Colonic mucosa (tissue), 4 donors: ENCODE measurements at regions not wholly inside any gene's neighbourhood (a gene's known extent, or its start where the extent isn't known, plus 50 kb on each side); places are given as distances from the start of the nearest gene placed in this dataset.

Source experiments
- DNase-seq: peaks from one replicate; pipeline ENCODE4 v3.0.0-alpha.2; 2020
- H3K27ac ChIP-seq: fragments of 200-600 bp; one replicate; pipeline ENCODE4 v1.8.0; 2021
- H3K27me3 ChIP-seq: fragments of 200-600 bp; one replicate; pipeline ENCODE4 v1.8.0; 2021
- H3K36me3 ChIP-seq: fragments of 200-600 bp; one replicate; pipeline ENCODE4 v1.8.0; 2021
- H3K4me1 ChIP-seq: fragments of 200-600 bp; one replicate; pipeline ENCODE4 v1.8.0; 2021; ENCODE audit warnings: mild to moderate bottlenecking
- H3K4me3 ChIP-seq: fragments of 200-600 bp; one replicate; pipeline ENCODE4 v1.8.0; 2021
- H3K9ac ChIP-seq, 2 donors: one replicate each; pipeline ENCODE4 v1.7.0; 2013; ENCODE audit warnings: control low read depth in 2 of 2, low read depth in 2 of 2, low read length in 2 of 2
- H3K9me3 ChIP-seq: fragments of 200-600 bp; one replicate; pipeline ENCODE4 v1.8.0; 2021
- intact Hi-C: fragments of 100-400 bp; cut with DNase I; formaldehyde crosslinking; loops from one replicate; pipeline ENCODE4 v1.14.1; 2022
- TF ChIP-seq, protein P1 (sequence below): fragments of 200-600 bp; IDR thresholded peaks from one replicate; pipeline ENCODE4 v1.8.0; 2022; ENCODE audit warnings: antibody characterized with exemption, mild to moderate bottlenecking
- donor health status: healthy.
- donor health status: DM: no; HTN: no; CAD: no.
- donor health status: DM: no; HTN: no; CAD: no.

DNA sequence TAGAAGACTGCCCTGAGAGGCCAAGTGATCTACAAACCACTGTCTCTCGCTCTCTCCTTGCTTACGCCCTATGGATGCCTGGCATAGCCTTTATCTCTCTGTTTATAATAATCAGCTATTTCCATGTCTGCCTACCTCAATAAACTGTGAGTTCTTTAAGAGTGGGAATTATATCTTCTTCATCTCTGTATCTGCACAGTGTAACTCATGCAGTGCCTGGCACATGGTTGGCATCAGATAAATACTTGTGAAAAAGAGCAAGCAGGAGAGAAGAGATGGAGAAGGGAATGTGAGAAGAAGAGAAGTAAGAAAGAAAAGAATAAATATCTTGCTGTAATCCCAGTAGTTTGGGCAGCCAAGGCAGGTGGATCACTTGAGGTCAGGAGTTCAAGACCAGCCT is 94.6 kb upstream of the TNPO1 start:
- Histone ChIP-seq H3K27me3 (no peaks in the 10 kb centered on the region), H3K9me3 (no peaks in the 10 kb centered on the region), H3K36me3 (no peaks in the 10 kb centered on the region), H3K27ac (no peak overlapping the region), H3K4me3 (no peak overlapping the region), H3K9ac (no peak overlapping the region), H3K4me1 (no peaks in the 10 kb centered on the region)
- DNase-seq = no peak
- TF ChIP-seq, protein P1, sequence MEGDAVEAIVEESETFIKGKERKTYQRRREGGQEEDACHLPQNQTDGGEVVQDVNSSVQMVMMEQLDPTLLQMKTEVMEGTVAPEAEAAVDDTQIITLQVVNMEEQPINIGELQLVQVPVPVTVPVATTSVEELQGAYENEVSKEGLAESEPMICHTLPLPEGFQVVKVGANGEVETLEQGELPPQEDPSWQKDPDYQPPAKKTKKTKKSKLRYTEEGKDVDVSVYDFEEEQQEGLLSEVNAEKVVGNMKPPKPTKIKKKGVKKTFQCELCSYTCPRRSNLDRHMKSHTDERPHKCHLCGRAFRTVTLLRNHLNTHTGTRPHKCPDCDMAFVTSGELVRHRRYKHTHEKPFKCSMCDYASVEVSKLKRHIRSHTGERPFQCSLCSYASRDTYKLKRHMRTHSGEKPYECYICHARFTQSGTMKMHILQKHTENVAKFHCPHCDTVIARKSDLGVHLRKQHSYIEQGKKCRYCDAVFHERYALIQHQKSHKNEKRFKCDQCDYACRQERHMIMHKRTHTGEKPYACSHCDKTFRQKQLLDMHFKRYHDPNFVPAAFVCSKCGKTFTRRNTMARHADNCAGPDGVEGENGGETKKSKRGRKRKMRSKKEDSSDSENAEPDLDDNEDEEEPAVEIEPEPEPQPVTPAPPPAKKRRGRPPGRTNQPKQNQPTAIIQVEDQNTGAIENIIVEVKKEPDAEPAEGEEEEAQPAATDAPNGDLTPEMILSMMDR = no peak
- intact Hi-C loops = no loop called here

DNA sequence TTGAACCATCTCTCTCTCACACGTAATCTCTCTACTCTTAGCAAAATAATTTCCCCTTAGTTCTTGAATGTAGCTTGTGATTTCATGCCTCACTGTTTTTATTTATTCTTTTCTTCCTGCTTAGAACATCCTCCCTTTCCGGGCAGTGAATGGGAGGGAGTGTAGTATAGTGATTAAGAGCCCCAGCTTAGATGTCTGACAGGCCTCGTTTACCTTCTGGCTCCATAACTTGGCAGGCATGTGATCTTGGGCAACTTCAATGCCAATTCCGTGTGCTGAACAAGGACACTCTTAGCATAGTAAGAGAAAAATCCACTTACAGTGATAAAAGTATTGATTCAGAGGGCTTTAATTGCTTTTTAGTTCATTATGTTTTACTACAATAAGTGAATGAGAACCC is 96.3 kb upstream of the TNPO1 start:
- Histone ChIP-seq H3K27me3 (no peaks in the 10 kb centered on the region), H3K9ac (no peak overlapping the region), H3K27ac (no peak overlapping the region), H3K9me3 (no peaks in the 10 kb centered on the region), H3K36me3 (no peaks in the 10 kb centered on the region), H3K4me1 (no peaks in the 10 kb centered on the region), H3K4me3 (no peak overlapping the region)
- no peak for DNase-seq
- intact Hi-C loops = no loop called here
- TF ChIP-seq, protein P1 = no peak

- Histone ChIP-seq H3K27me3 (no peaks in the 10 kb centered on the region), H3K4me3 (no peak overlapping the region), H3K4me1 (no peaks in the 10 kb centered on the region), H3K9ac (no peak overlapping the region), H3K36me3 (no peaks in the 10 kb centered on the region), H3K9me3 (no peaks in the 10 kb centered on the region), H3K27ac (no peak overlapping the region)
- TF ChIP-seq, protein P1 = no peak
- intact Hi-C loops = no loop called here
- DNase-seq = no peak
Observed at GRCh38 chr5:72711351-72711750, 105.1 kb upstream of the TNPO1 start.

- no peak overlapping the region for H3K4me3 ChIP-seq
- no peaks in the 10 kb centered on the region for H3K4me1 ChIP-seq
- no peak for DNase-seq
- no peaks in the 10 kb centered on the region for H3K36me3 ChIP-seq
- intact Hi-C loops = no loop called here
- H3K27ac ChIP-seq = no peak overlapping the region
- H3K9ac ChIP-seq = no peak overlapping the region
- TF ChIP-seq, protein P1 = no peak
- no peaks in the 10 kb centered on the region for H3K9me3 ChIP-seq
- H3K27me3 ChIP-seq = no peaks in the 10 kb centered on the region
Observed at GRCh38 chr5:72709341-72709740, 107.1 kb upstream of the TNPO1 start.

DNA sequence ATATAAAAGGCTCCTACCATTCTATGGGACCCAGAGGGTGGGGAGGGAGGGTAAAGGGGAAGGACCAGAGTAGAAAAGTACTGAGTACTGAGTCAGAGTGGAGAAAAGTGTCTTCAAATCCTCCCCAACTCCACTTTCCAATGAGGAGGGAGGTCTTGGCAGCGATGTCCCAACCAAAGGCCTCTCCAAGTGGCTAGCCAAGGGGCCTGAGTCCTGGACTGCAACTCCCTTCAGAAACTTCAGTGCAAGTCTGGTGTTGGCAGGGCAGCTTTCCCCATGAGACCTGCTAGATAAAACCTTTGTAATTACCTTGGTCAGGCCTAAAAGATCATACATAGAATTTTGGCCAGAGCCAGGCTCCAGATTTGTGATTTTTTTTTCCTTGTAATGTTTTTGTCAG is 111.3 kb upstream of the TNPO1 start:
- no peak overlapping the region for H3K4me3 ChIP-seq
- H3K27ac ChIP-seq = no peak overlapping the region
- H3K36me3 ChIP-seq = no peaks in the 10 kb centered on the region
- H3K27me3 ChIP-seq = no peaks in the 10 kb centered on the region
- TF ChIP-seq, protein P1 = no peak
- no peak for DNase-seq
- H3K9ac ChIP-seq = no peak overlapping the region
- no peaks in the 10 kb centered on the region for H3K9me3 ChIP-seq
- intact Hi-C loops = no loop called here
- no peaks in the 10 kb centered on the region for H3K4me1 ChIP-seq

DNA sequence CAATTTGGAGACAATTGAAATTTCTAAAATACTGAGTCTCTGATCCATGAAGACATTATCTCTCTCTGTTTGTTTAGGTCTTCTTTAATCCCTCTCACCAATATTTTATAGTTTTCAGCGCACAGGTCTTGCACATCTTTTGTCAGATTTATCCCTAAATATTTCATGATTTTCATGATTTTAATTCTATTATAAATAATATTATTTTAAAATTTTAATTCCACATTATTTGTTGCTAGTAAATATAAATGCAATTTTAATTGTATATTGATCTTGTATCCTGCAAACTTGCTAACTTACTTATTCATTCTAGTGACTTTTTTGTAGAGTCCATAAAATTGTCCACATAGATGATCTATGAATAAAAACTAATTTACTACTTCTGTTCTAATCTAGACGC is 112.6 kb upstream of the TNPO1 start:
- DNase-seq = no peak
- no peaks in the 10 kb centered on the region for H3K27me3 ChIP-seq
- no peaks in the 10 kb centered on the region for H3K4me1 ChIP-seq
- no peak overlapping the region for H3K27ac ChIP-seq
- intact Hi-C loops = no loop called here
- H3K9ac ChIP-seq = no peak overlapping the region
- H3K4me3 ChIP-seq = no peak overlapping the region
- no peaks in the 10 kb centered on the region for H3K9me3 ChIP-seq
- no peaks in the 10 kb centered on the region for H3K36me3 ChIP-seq
- TF ChIP-seq, protein P1 = no peak
